A549 (cell line): ENCODE measurements at regions not wholly inside any gene's neighbourhood (a gene's known extent, or its start where the extent isn't known, plus 50 kb on each side); places are given as distances from the start of the nearest gene placed in this dataset.

ENCODE experiments used
- ATAC-seq, 2 experiments: fragments of 200-7000 bp in 1 of 2; fragments of >200 bp in 1 of 2; cut with Nextera tagmentation in 1 of 2; cut with Tn5 transposase in 1 of 2; 3 replicates each; pipeline versions ENCODE4 v1.8.0 to v1.9.1; 2018 to 2020; ENCODE audit warnings: mild to moderate bottlenecking in 1 of 2, moderate library complexity in 1 of 2
- CTCF ChIA-PET: fragments of 300-600 bp; sonication (Branson Sonifier 250); formaldehyde crosslinking; extraction: SDS; loops from one replicate; lab custom pipeline; 2021; ENCODE audit warnings: antibody characterized with exemption, inconsistent platforms; lab: Yijun Ruan, JAX
- POLR2A ChIA-PET: fragments of 350-600 bp; formaldehyde crosslinking; extraction: SDS; loops from one replicate; lab custom pipeline; 2021; ENCODE audit warnings: antibody characterized with exemption, inconsistent platforms; lab: Yijun Ruan, JAX
- DNase-seq, 2 experiments: peaks; one replicate each; pipeline versions ENCODE4 v3.0.0 to v3.0.0-alpha.2; 2011 to 2016; ENCODE audit warnings: low read depth in 1 of 2, low spot score in 1 of 2
- FAIRE-seq: peaks from 2 replicates; lab custom pipeline; 2011; peaks lifted over from hg19 to GRCh38; lab: Jason Lieb, UNC
- H3K27ac ChIP-seq, 2 experiments: fragments of >200 bp; sonication (Bioruptor Twin); formaldehyde crosslinking; 3 replicates each; pipeline ENCODE4 v1.5.1; 2016 to 2017
- H3K4me1 ChIP-seq: fragments of >200 bp; sonication (Bioruptor Twin); formaldehyde crosslinking; 3 replicates; pipeline ENCODE4 v1.6.1; 2016
- H3K4me2 ChIP-seq: fragments of >200 bp; sonication (Bioruptor Twin); formaldehyde crosslinking; 3 replicates; pipeline ENCODE4 v1.6.1; 2016
- H3K4me3 ChIP-seq: fragments of >200 bp; sonication (Bioruptor Twin); formaldehyde crosslinking; 3 replicates; pipeline ENCODE4 v1.5.1; 2016
- H3K9me3 ChIP-seq: fragments of >200 bp; sonication (Bioruptor Twin); formaldehyde crosslinking; 3 replicates; pipeline ENCODE4 v1.6.1; 2016
- CBX2 ChIP-seq: fragments of 200-600 bp; sonication (generic); IDR thresholded peaks from 2 replicates; pipeline ENCODE4 v1.6.1; 2016; ENCODE audit warnings: low read depth, mild to moderate bottlenecking, borderline replicate concordance
- EP300 ChIP-seq, 2 experiments: fragments of >200 bp; sonication (Bioruptor Twin); formaldehyde crosslinking; IDR thresholded peaks; 2 replicates in 1 of 2; 3 replicates in 1 of 2; pipeline ENCODE4 v1.6.1; 2016 to 2017
- ESRRA ChIP-seq: fragments of 150-350 bp; IDR thresholded peaks from 2 replicates; pipeline ENCODE4 v1.6.1; 2014; ENCODE audit warnings: mild to moderate bottlenecking, low read length, borderline replicate concordance
- FOSB ChIP-seq: fragments of 250-450 bp; sonication (Bioruptor Pico); IDR thresholded peaks from 2 replicates; pipeline ENCODE4 v1.5.0; 2020; ENCODE audit warnings: mild to moderate bottlenecking, moderate library complexity
- FOSL2 ChIP-seq, 2 experiments: fragments of 450-650 bp in 1 of 2; fragments of >200 bp in 1 of 2; sonication (Bioruptor Twin) in 1 of 2; formaldehyde crosslinking; IDR thresholded peaks; 2 replicates each; pipeline versions ENCODE4 v1.5.0 to v1.6.1; 2016 to 2020; ENCODE audit warnings: mild to moderate bottlenecking in 1 of 2, moderate library complexity in 1 of 2
- GATA3 ChIP-seq: IDR thresholded peaks from 2 replicates; pipeline ENCODE4 v1.6.1; 2012; ENCODE audit warnings: borderline replicate concordance
- HOXB5 ChIP-seq: fragments of 250-450 bp; sonication (Bioruptor Pico); IDR thresholded peaks from 2 replicates; pipeline ENCODE4 v1.5.0; 2020; ENCODE audit warnings: mild to moderate bottlenecking, moderate library complexity
- MAFK ChIP-seq: fragments of 450-650 bp; IDR thresholded peaks from 2 replicates; pipeline ENCODE4 v1.6.1; 2014; ENCODE audit not compliant: partially characterized antibody
- NFE2L2 ChIP-seq: fragments of 150-350 bp; conservative IDR thresholded peaks from 2 replicates; pipeline ENCODE4 v1.6.1; 2014; ENCODE audit warnings: low read length
- NPAS2 ChIP-seq: fragments of 250-450 bp; sonication (Bioruptor Pico); IDR thresholded peaks from 2 replicates; pipeline ENCODE4 v1.8.0; 2022; ENCODE audit warnings: mild to moderate bottlenecking, moderate library complexity, borderline replicate concordance
- RFX5 ChIP-seq: fragments of 450-650 bp; IDR thresholded peaks from 2 replicates; pipeline ENCODE4 v1.7.1; 2014; ENCODE audit warnings: antibody characterized with exemption, mild to moderate bottlenecking, moderate library complexity
- RNF2 ChIP-seq: fragments of 200-600 bp; sonication (generic); IDR thresholded peaks from 2 replicates; pipeline ENCODE4 v1.6.1; 2016; ENCODE audit warnings: low read depth, mild to moderate bottlenecking, antibody characterized with exemption, moderate library complexity, borderline replicate concordance
- ZFP36 ChIP-seq: fragments of 450-650 bp; IDR thresholded peaks from 2 replicates; pipeline ENCODE4 v1.6.1; 2014; ENCODE audit warnings: borderline replicate concordance; ENCODE audit not compliant: partially characterized antibody
- ZSCAN20 ChIP-seq: fragments of 250-450 bp; sonication (Bioruptor Pico); IDR thresholded peaks from 2 replicates; pipeline ENCODE4 v1.8.0; 2022; ENCODE audit warnings: mild to moderate bottlenecking, moderate library complexity
- WGBS: methylation state at CpG from one replicate; pipeline ENCODE4 v1.1.6; 2017; ENCODE audit errors: missing lambda C conversion rate; 5-methylcytosine and 5-hydroxymethylcytosine counted together
- TF ChIP-seq, protein P1 (sequence below): fragments of 250-450 bp; sonication (Bioruptor Pico); IDR thresholded peaks from 2 replicates; pipeline ENCODE4 v1.5.0; 2020; ENCODE audit warnings: low read depth, mild to moderate bottlenecking, moderate library complexity
- TF ChIP-seq, protein P2 (sequence below): fragments of >200 bp; sonication (Bioruptor Twin); formaldehyde crosslinking; IDR thresholded peaks from 3 replicates; pipeline ENCODE4 v1.5.1; 2016
- TF ChIP-seq, protein P3 (sequence below): fragments of 150-350 bp; IDR thresholded peaks from 2 replicates; pipeline ENCODE4 v1.6.1; 2014; ENCODE audit warnings: low read depth, mild to moderate bottlenecking, low read length
- TF ChIP-seq, protein P4 (sequence below): fragments of 450-650 bp; IDR thresholded peaks from 2 replicates; pipeline ENCODE4 v1.6.1; 2014; ENCODE audit warnings: antibody characterized with exemption
- TF ChIP-seq, protein P5 (sequence below): IDR thresholded peaks from 2 replicates; pipeline ENCODE4 v1.6.1; 2012
- TF ChIP-seq, protein P6 (sequence below): fragments of >200 bp; sonication (Bioruptor Twin); formaldehyde crosslinking; IDR thresholded peaks from 2 replicates; pipeline ENCODE4 v1.6.1; 2016

DNA sequence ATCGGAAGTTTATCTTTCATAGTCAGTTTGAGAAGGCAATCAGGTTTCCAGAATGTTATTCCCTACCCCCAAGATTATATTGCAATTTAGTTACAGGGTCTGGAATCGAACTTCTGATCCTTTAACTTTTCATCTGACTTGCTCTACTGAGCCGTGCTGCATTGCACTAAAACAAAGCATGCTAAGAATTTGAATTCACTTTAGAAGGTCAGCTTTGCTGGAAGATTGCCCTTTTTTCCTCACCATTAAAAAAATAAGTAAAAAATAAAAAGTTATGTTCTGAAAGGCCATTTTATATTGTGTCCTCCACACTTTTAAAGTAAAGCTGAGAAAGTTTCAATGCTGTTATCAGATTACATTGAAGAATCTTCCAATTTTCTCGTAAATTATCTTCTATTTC is 388.8 kb upstream of the PHF14 start:
- ChIA-PET POLR2A (no interaction called here), CTCF (no interaction called here)
- DNase-seq, result no peak
- Histone ChIP-seq H3K4me3 (no peak overlapping the region), H3K4me2 (no peak overlapping the region), H3K27ac (no peak overlapping the region), H3K9me3 (no peaks in the 10 kb centered on the region), H3K4me1 (no peaks in the 10 kb centered on the region)
- TF ChIP-seq RNF2 (no peak), NFE2L2 (no peak), ZFP36 (no peak), EP300 (IDR thresholded peaks at IDR 0.05) (no peak)
- no peak for ATAC-seq
- 2% methylated on average over 4 of the region's 4 CpGs for WGBS
- no peak for FAIRE-seq

DNA sequence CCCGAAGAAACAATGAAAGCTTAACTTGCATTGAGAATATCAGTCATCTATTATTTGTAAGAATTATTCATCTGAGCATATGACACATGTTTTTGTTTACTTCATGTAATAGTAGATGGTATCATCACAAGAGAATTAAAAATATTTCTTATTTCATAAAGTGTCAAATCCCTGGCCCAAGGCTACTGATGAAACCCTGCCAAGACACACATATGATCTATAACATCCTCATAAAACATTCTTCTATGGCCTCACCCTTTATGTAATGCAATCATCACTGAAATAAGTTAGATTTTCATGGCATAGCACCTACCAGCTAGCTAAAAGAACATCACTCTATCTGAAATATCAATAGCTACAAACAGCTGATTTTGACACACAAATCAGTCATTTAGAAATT is 385.6 kb upstream of the PHF14 start:
- TF ChIP-seq FOSL2 (IDR thresholded peaks at IDR 0.05) (no peak), FOSL2 (CRISPR knock-in tag; IDR thresholded peaks at IDR 0.05) (no peak), FOSB (no peak), NPAS2 (CRISPR knock-in tag) (no peak), HOXB5 (CRISPR knock-in tag) (no peak), MAFK (no peak), ESRRA (no peak)
- TF ChIP-seq, protein P1, sequence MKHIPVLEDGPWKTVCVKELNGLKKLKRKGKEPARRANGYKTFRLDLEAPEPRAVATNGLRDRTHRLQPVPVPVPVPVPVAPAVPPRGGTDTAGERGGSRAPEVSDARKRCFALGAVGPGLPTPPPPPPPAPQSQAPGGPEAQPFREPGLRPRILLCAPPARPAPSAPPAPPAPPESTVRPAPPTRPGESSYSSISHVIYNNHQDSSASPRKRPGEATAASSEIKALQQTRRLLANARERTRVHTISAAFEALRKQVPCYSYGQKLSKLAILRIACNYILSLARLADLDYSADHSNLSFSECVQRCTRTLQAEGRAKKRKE, result no peak
- TF ChIP-seq, protein P2, sequence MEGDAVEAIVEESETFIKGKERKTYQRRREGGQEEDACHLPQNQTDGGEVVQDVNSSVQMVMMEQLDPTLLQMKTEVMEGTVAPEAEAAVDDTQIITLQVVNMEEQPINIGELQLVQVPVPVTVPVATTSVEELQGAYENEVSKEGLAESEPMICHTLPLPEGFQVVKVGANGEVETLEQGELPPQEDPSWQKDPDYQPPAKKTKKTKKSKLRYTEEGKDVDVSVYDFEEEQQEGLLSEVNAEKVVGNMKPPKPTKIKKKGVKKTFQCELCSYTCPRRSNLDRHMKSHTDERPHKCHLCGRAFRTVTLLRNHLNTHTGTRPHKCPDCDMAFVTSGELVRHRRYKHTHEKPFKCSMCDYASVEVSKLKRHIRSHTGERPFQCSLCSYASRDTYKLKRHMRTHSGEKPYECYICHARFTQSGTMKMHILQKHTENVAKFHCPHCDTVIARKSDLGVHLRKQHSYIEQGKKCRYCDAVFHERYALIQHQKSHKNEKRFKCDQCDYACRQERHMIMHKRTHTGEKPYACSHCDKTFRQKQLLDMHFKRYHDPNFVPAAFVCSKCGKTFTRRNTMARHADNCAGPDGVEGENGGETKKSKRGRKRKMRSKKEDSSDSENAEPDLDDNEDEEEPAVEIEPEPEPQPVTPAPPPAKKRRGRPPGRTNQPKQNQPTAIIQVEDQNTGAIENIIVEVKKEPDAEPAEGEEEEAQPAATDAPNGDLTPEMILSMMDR, result no peak
- TF ChIP-seq, protein P3, sequence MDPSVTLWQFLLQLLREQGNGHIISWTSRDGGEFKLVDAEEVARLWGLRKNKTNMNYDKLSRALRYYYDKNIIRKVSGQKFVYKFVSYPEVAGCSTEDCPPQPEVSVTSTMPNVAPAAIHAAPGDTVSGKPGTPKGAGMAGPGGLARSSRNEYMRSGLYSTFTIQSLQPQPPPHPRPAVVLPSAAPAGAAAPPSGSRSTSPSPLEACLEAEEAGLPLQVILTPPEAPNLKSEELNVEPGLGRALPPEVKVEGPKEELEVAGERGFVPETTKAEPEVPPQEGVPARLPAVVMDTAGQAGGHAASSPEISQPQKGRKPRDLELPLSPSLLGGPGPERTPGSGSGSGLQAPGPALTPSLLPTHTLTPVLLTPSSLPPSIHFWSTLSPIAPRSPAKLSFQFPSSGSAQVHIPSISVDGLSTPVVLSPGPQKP, result no peak
- TF ChIP-seq, protein P4, sequence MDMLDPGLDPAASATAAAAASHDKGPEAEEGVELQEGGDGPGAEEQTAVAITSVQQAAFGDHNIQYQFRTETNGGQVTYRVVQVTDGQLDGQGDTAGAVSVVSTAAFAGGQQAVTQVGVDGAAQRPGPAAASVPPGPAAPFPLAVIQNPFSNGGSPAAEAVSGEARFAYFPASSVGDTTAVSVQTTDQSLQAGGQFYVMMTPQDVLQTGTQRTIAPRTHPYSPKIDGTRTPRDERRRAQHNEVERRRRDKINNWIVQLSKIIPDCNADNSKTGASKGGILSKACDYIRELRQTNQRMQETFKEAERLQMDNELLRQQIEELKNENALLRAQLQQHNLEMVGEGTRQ, result no peak
- no peak overlapping the region for H3K4me3 ChIP-seq
- CTCF ChIA-PET, result no interaction called here
- ATAC-seq (no peak), FAIRE-seq (no peak), DNase-seq (no peak)
- no peaks in the 10 kb centered on the region for H3K4me1 ChIP-seq
- H3K27ac ChIP-seq, result no peak overlapping the region
- no peaks in the 10 kb centered on the region for H3K9me3 ChIP-seq
- POLR2A ChIA-PET, result no interaction called here
- 2% methylated on average over 1 of the region's 1 CpG for WGBS
- no peak overlapping the region for H3K4me2 ChIP-seq

DNA sequence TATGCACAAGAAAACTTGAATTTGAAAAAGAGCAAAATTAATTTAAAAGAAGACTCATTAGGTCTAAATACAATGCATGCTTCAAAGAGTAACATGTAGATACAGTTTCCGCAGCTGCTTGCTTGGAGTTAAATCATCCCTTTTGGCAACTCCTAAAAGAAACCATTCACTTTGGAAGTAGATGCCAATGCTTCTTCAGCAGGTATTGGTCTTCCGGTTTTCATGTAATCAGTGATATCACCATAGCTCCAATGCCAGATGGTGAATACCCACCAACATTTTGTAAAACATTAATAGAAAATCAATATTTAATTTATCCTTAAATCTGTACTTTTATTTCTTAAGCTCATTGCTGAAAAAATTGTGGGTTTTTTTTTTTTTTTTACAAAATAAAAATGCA is 381.1 kb upstream of the PHF14 start:
- no peak for ATAC-seq
- Histone ChIP-seq H3K9me3 (no peaks in the 10 kb centered on the region), H3K27ac (no peak overlapping the region), H3K4me2 (no peak overlapping the region), H3K4me1 (no peaks in the 10 kb centered on the region), H3K4me3 (no peak overlapping the region)
- ChIA-PET CTCF (interaction anchor here (0.7 kb wide), 1 partner anchor 37 kb away, joined by 3 read pairs; no protein-coding TSS in a partner anchor), POLR2A (no interaction called here)
- TF ChIP-seq, protein P3, result no peak
- TF ChIP-seq, protein P1, result no peak
- TF ChIP-seq ZSCAN20, result no peak
- TF ChIP-seq GATA3, result no peak
- no peak for TF ChIP-seq ZFP36
- TF ChIP-seq, protein P5, sequence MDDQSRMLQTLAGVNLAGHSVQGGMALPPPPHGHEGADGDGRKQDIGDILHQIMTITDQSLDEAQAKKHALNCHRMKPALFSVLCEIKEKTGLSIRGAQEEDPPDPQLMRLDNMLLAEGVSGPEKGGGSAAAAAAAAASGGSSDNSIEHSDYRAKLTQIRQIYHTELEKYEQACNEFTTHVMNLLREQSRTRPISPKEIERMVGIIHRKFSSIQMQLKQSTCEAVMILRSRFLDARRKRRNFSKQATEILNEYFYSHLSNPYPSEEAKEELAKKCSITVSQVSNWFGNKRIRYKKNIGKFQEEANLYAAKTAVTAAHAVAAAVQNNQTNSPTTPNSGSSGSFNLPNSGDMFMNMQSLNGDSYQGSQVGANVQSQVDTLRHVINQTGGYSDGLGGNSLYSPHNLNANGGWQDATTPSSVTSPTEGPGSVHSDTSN, result no peak
- no peak for TF ChIP-seq HOXB5 (CRISPR knock-in tag)
- TF ChIP-seq CBX2, result no peak
- TF ChIP-seq RNF2, result no peak
- TF ChIP-seq, protein P6, sequence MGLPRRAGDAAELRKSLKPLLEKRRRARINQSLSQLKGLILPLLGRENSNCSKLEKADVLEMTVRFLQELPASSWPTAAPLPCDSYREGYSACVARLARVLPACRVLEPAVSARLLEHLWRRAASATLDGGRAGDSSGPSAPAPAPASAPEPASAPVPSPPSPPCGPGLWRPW, result no peak
- TF ChIP-seq MAFK, result no peak
- no peak for TF ChIP-seq RFX5
- TF ChIP-seq, protein P2, result no peak
- DNase-seq, result no peak
- WGBS, result 56% methylated on average over 2 of the region's 2 CpGs
- FAIRE-seq, result no peak
